B cell (primary cell): ENCODE measurements at regions not wholly inside any gene's neighbourhood (a gene's known extent, or its start where the extent isn't known, plus 50 kb on each side); places are given as distances from the start of the nearest gene placed in this dataset.

ENCODE experiments used
- ATAC-seq: fragments of 200-7000 bp; cut with Tn5 transposase; one replicate; pipeline ENCODE4 v1.10.0; 2021; ENCODE audit warnings: low read depth, mild to moderate bottlenecking, moderate number of reproducible peaks, moderate library complexity
- CTCF ChIA-PET: fragments of 350-600 bp; sonication (Branson Sonifier 250); formaldehyde crosslinking; loops from one replicate; lab custom pipeline; 2021; ENCODE audit warnings: antibody characterized with exemption, inconsistent platforms; lab: Charles Lee
- POLR2A ChIA-PET: fragments of 350-600 bp; sonication (Branson Sonifier 250); formaldehyde crosslinking; loops from one replicate; lab custom pipeline; 2021; ENCODE audit warnings: antibody characterized with exemption; lab: Charles Lee
- DNase-seq: peaks from one replicate; pipeline ENCODE4 v3.0.0; 2013
- H2AFZ ChIP-seq: 2 replicates; pipeline ENCODE4 v1.6.1; 2012; ENCODE audit warnings: mild to moderate bottlenecking, low read depth, low read length; ENCODE audit not compliant: insufficient read depth, poor library complexity, severe bottlenecking
- H3K27ac ChIP-seq, 2 donors: 1 replicate in 1 of 2; 2 replicates in 1 of 2; pipeline ENCODE4 v1.5.1; 2012 to 2013; ENCODE audit warnings: low read length in 2 of 2, mild to moderate bottlenecking in 2 of 2, moderate library complexity in 1 of 2
- H3K27me3 ChIP-seq, 4 experiments: fragments of 200-600 bp in 1 of 4; sonication (generic) in 1 of 4; replicated peaks in 1 of 4; 1 replicate in 2 of 4; 2 replicates in 2 of 4; pipeline versions ENCODE4 v1.6.1 to v1.7.0; 2013 to 2016; ENCODE audit warnings: low read length in 3 of 4, mild to moderate bottlenecking in 2 of 4, mixed read lengths in 1 of 4, moderate library complexity in 1 of 4; ENCODE audit not compliant: insufficient read depth in 4 of 4, control insufficient read depth in 3 of 4; ENCODE audit errors: control extremely low read depth in 1 of 4
- H3K36me3 ChIP-seq, 2 experiments: replicated peaks in 1 of 2; 1 replicate in 1 of 2; 2 replicates in 1 of 2; pipeline versions ENCODE4 v1.6.1 to v1.7.1; 2013; ENCODE audit warnings: low read length in 1 of 2; ENCODE audit not compliant: insufficient read depth in 2 of 2, control insufficient read depth in 1 of 2; ENCODE audit errors: control extremely low read depth in 1 of 2, extremely low read depth in 1 of 2
- H3K4me1 ChIP-seq, 2 donors: fragments of 200-600 bp in 1 of 2; sonication (generic) in 1 of 2; 1 replicate in 1 of 2; 2 replicates in 1 of 2; pipeline versions ENCODE4 v1.5.1 to v1.6.1; 2013 to 2017; ENCODE audit warnings: low read length in 2 of 2; ENCODE audit not compliant: control insufficient read depth in 2 of 2, insufficient read depth in 2 of 2
- H3K4me2 ChIP-seq: replicated peaks from 2 replicates; pipeline ENCODE3; 2012; ENCODE audit warnings: mild to moderate bottlenecking, low read depth, low read length; ENCODE audit not compliant: poor library complexity, severe bottlenecking
- H3K4me3 ChIP-seq, 5 experiments: fragments of 200-600 bp in 1 of 5; sonication (generic) in 1 of 5; 1 replicate in 3 of 5; 2 replicates in 2 of 5; pipeline versions ENCODE4 v1.5.1 to v1.7.0; 2011 to 2016; ENCODE audit warnings: low read length in 4 of 5, mild to moderate bottlenecking in 4 of 5, low read depth in 2 of 5, control low read depth in 1 of 5, moderate library complexity in 1 of 5; ENCODE audit not compliant: insufficient read depth in 1 of 5; ENCODE audit errors: control extremely low read depth in 1 of 5, extremely low read depth in 1 of 5
- H3K79me2 ChIP-seq: fragments of 200-600 bp; sonication (generic); one replicate; pipeline ENCODE4 v1.6.0; 2016; ENCODE audit warnings: low read length; ENCODE audit not compliant: control insufficient read depth, insufficient read depth
- H3K9ac ChIP-seq: fragments of 200-600 bp; sonication (generic); 2 replicates; pipeline ENCODE4 v1.6.1; 2017; ENCODE audit warnings: mild to moderate bottlenecking, low read length, moderate library complexity
- H3K9me3 ChIP-seq, 3 donors: one replicate each; pipeline versions ENCODE4 v1.6.1 to v1.7.1; 2013; ENCODE audit warnings: low read length in 2 of 3; ENCODE audit not compliant: control insufficient read depth in 2 of 3, insufficient read depth in 1 of 3; ENCODE audit errors: control extremely low read depth in 1 of 3
- H4K20me1 ChIP-seq: 2 replicates; pipeline ENCODE4 v1.6.0; 2012; ENCODE audit warnings: mild to moderate bottlenecking, low read length; ENCODE audit not compliant: insufficient read depth, control insufficient read depth, poor library complexity, severe bottlenecking
- H3K27ac Mint-ChIP-seq: one replicate; pipeline ENCODE4 v1.8.0; 2021; ENCODE audit warnings: mixed read lengths
- H3K27me3 Mint-ChIP-seq: one replicate; pipeline ENCODE4 v1.8.0; 2021; ENCODE audit warnings: mixed read lengths
- H3K4me1 Mint-ChIP-seq: one replicate; pipeline ENCODE4 v1.8.0; 2021; ENCODE audit warnings: mixed read lengths
- H3K4me3 Mint-ChIP-seq: one replicate; pipeline ENCODE4 v1.8.0; 2021; ENCODE audit warnings: mixed read lengths
- H3K9me3 Mint-ChIP-seq: one replicate; pipeline ENCODE4 v1.8.0; 2022; ENCODE audit warnings: mixed read lengths; ENCODE audit not compliant: insufficient read depth
- CTCF ChIP-seq: fragments of 200-600 bp; IDR thresholded peaks from one replicate; pipeline ENCODE4 v1.8.0; 2022; ENCODE audit warnings: antibody characterized with exemption, mild to moderate bottlenecking
- EZH2 ChIP-seq: IDR thresholded peaks from 2 replicates; pipeline ENCODE4 v1.6.1; 2012; ENCODE audit warnings: borderline replicate concordance, low read depth, mild to moderate bottlenecking, moderate library complexity, low read length; ENCODE audit not compliant: insufficient read depth, poor library complexity, severe bottlenecking
- WGBS: methylation state at CpG from one replicate; pipeline ENCODE4 v1.1.5; 2013; ENCODE audit warnings: missing lambda C conversion rate; ENCODE audit not compliant: insufficient coverage; 5-methylcytosine and 5-hydroxymethylcytosine counted together
- intact Hi-C: fragments of 100-400 bp; cut with micrococcal nuclease; formaldehyde crosslinking; loops from one replicate; pipeline ENCODE4 v1.10.0; 2022

GRCh38 chr4:100016191-100016590 is 66.1 kb upstream of the H2AZ1 start:
- H3K9ac ChIP-seq: no peak overlapping the region
- H3K79me2 ChIP-seq: no peaks in the 10 kb centered on the region
- DNase-seq (no peak), ATAC-seq (no peak)
- no peaks in the 10 kb centered on the region for H3K36me3 ChIP-seq
- no peak overlapping the region for H3K27ac ChIP-seq
- Mint-ChIP-seq H3K9me3 (no peaks in the 10 kb centered on the region), H3K4me3 (no peak overlapping the region), H3K4me1 (no peaks in the 10 kb centered on the region), H3K27ac (no peak overlapping the region), H3K27me3 (peaks cover 5% of the 10 kb centered on the region)
- no peak overlapping the region for H2AFZ ChIP-seq
- POLR2A ChIA-PET: no interaction called here
- intact Hi-C loops: no loop called here
- peaks cover 0 to 1% (median 0%) of the 10 kb centered on the region in 3 donors for H3K9me3 ChIP-seq
- CTCF ChIA-PET: no interaction called here
- no peak overlapping the region for H3K4me3 ChIP-seq
- TF ChIP-seq CTCF: no peak
- TF ChIP-seq EZH2: no peak
- H3K27me3 ChIP-seq: peaks cover 0 to 17% (median 3%) of the 10 kb centered on the region in 4 experiments
- no peaks in the 10 kb centered on the region for H4K20me1 ChIP-seq
- no CpG with 5 or more reads among the region's 3 CpGs for WGBS
- H3K4me1 ChIP-seq: no peaks in the 10 kb centered on the region
- H3K4me2 ChIP-seq: no peak overlapping the region

- peaks cover 0 to 18% (median 3%) of the 10 kb centered on the region in 4 experiments for H3K27me3 ChIP-seq
- Mint-ChIP-seq H3K27ac (no peak overlapping the region), H3K9me3 (no peaks in the 10 kb centered on the region), H3K4me3 (no peak overlapping the region), H3K27me3 (peaks cover 4% of the 10 kb centered on the region), H3K4me1 (no peaks in the 10 kb centered on the region)
- WGBS: no CpG with 5 or more reads among the region's 3 CpGs
- ChIA-PET POLR2A (no interaction called here), CTCF (no interaction called here)
- H3K4me1 ChIP-seq: no peaks in the 10 kb centered on the region
- no peaks in the 10 kb centered on the region for H3K9me3 ChIP-seq
- TF ChIP-seq CTCF: no peak
- no peak for TF ChIP-seq EZH2
- no peak overlapping the region for H3K27ac ChIP-seq
- intact Hi-C loops: no loop called here
- no peak for DNase-seq
- no peaks in the 10 kb centered on the region for H3K36me3 ChIP-seq
- no peaks in the 10 kb centered on the region for H3K79me2 ChIP-seq
- H4K20me1 ChIP-seq: no peaks in the 10 kb centered on the region
- no peak for ATAC-seq
- H3K9ac ChIP-seq: no peak overlapping the region
- no peak overlapping the region for H3K4me3 ChIP-seq
- H3K4me2 ChIP-seq: no peak overlapping the region
- H2AFZ ChIP-seq: no peak overlapping the region
Observed at GRCh38 chr4:100014616-100015015, 64.5 kb upstream of the H2AZ1 start.
